Trophoblast cell (in vitro differentiated cells and primary cell): ENCODE measurements at regions not wholly inside any gene's neighbourhood (a gene's known extent, or its start where the extent isn't known, plus 50 kb on each side); places are given as distances from the start of the nearest gene placed in this dataset.

ENCODE experiments used
- DNase-seq, 2 donors: peaks; one replicate each; pipeline ENCODE4 v3.0.0-alpha.2; 2016
- H2AFZ ChIP-seq: 2 replicates; pipeline ENCODE4 v1.6.1; 2013; ENCODE audit warnings: low read length, moderate library complexity, mild to moderate bottlenecking; ENCODE audit not compliant: insufficient read depth, poor library complexity
- H2AK5ac ChIP-seq: 2 replicates; pipeline ENCODE4 v1.6.1; 2013; ENCODE audit warnings: mild to moderate bottlenecking, low read length
- H2BK120ac ChIP-seq: 2 replicates; pipeline ENCODE4 v1.6.1; 2013; ENCODE audit warnings: low read length, mild to moderate bottlenecking, moderate library complexity; ENCODE audit not compliant: insufficient read depth, poor library complexity
- H2BK12ac ChIP-seq: 2 replicates; pipeline ENCODE4 v1.6.1; 2013; ENCODE audit warnings: mild to moderate bottlenecking, low read length, moderate library complexity
- H2BK5ac ChIP-seq: 2 replicates; pipeline ENCODE4 v1.6.1; 2013; ENCODE audit warnings: low read length, low read depth, moderate library complexity, mild to moderate bottlenecking; ENCODE audit not compliant: poor library complexity
- H3K14ac ChIP-seq: 2 replicates; pipeline ENCODE4 v1.6.1; 2013; ENCODE audit warnings: mild to moderate bottlenecking, low read length
- H3K18ac ChIP-seq: 2 replicates; pipeline ENCODE4 v1.6.1; 2013; ENCODE audit warnings: mild to moderate bottlenecking, low read length
- H3K23ac ChIP-seq: 2 replicates; pipeline ENCODE4 v1.6.1; 2013; ENCODE audit warnings: low read length
- H3K27ac ChIP-seq: 2 replicates; pipeline ENCODE4 v1.5.1; 2013; ENCODE audit warnings: low read depth, mild to moderate bottlenecking, inconsistent platforms, low read length, moderate library complexity
- H3K27me3 ChIP-seq: 2 replicates; pipeline ENCODE4 v1.6.1; 2013; ENCODE audit warnings: inconsistent platforms, mild to moderate bottlenecking, low read length, moderate library complexity; ENCODE audit not compliant: insufficient read depth
- H3K36me3 ChIP-seq, 2 experiments: 1 replicate in 1 of 2; 2 replicates in 1 of 2; pipeline ENCODE4 v1.6.1; 2013; ENCODE audit warnings: low read length in 2 of 2, mild to moderate bottlenecking in 2 of 2, moderate library complexity in 1 of 2; ENCODE audit not compliant: insufficient read depth in 2 of 2, control insufficient read depth in 1 of 2
- H3K4ac ChIP-seq: 2 replicates; pipeline ENCODE4 v1.6.1; 2013; ENCODE audit warnings: low read depth, mild to moderate bottlenecking, low read length, moderate library complexity
- H3K4me1 ChIP-seq, 2 experiments: 1 replicate in 1 of 2; 2 replicates in 1 of 2; pipeline ENCODE4 v1.6.1; 2013; ENCODE audit warnings: low read length in 2 of 2, mild to moderate bottlenecking in 2 of 2, moderate library complexity in 1 of 2; ENCODE audit not compliant: insufficient read depth in 2 of 2, control insufficient read depth in 1 of 2
- H3K4me2 ChIP-seq: 2 replicates; pipeline ENCODE4 v1.6.1; 2013; ENCODE audit warnings: inconsistent platforms, mild to moderate bottlenecking, low read length, moderate library complexity
- H3K4me3 ChIP-seq: 2 replicates; pipeline ENCODE4 v1.5.1; 2013; ENCODE audit warnings: mild to moderate bottlenecking, low read depth, low read length, inconsistent platforms
- H3K79me1 ChIP-seq: one replicate; pipeline ENCODE4 v1.6.1; 2013; ENCODE audit warnings: low read length
- H3K79me2 ChIP-seq: 2 replicates; pipeline ENCODE4 v1.6.1; 2013; ENCODE audit warnings: low read length, mild to moderate bottlenecking; ENCODE audit not compliant: control insufficient read depth, insufficient read depth, poor library complexity
- H3K9ac ChIP-seq: 2 replicates; pipeline ENCODE4 v1.6.1; 2013; ENCODE audit warnings: mild to moderate bottlenecking, low read length
- H3K9me3 ChIP-seq: 2 replicates; pipeline ENCODE4 v1.6.1; 2013; ENCODE audit warnings: low read depth, mild to moderate bottlenecking, control low read depth, inconsistent platforms, low read length; ENCODE audit not compliant: insufficient read depth
- H4K12ac ChIP-seq: 2 replicates; pipeline ENCODE4 v1.6.1; 2013; ENCODE audit warnings: low read depth, mild to moderate bottlenecking, low read length, moderate library complexity
- H4K8ac ChIP-seq: 2 replicates; pipeline ENCODE4 v1.6.1; 2013; ENCODE audit warnings: low read depth, mild to moderate bottlenecking, low read length, moderate library complexity
- H4K91ac ChIP-seq: one replicate; pipeline ENCODE4 v1.6.1; 2013; ENCODE audit warnings: low read depth, mild to moderate bottlenecking, low read length, moderate library complexity
- WGBS: extraction: QIAGEN DNeasy Blood & Tissue Kit; methylation state at CpG from one replicate; pipeline ENCODE4 v1.1.7; 2013; ENCODE audit warnings: missing lambda C conversion rate; ENCODE audit not compliant: insufficient read length, insufficient coverage; ENCODE audit errors: extremely low coverage; 5-methylcytosine and 5-hydroxymethylcytosine counted together

- no peak overlapping the region for H2AK5ac ChIP-seq
- no peak overlapping the region for H3K4me2 ChIP-seq
- H2BK120ac ChIP-seq: no peak overlapping the region
- H3K27ac ChIP-seq: no peak overlapping the region
- H4K12ac ChIP-seq: no peak overlapping the region
- no peaks in the 10 kb centered on the region for H3K4me1 ChIP-seq
- no CpG with 5 or more reads among the region's 2 CpGs for WGBS
- H4K8ac ChIP-seq: no peak overlapping the region
- H2BK5ac ChIP-seq: no peak overlapping the region
- H2BK12ac ChIP-seq: no peak overlapping the region
- no peak overlapping the region for H3K14ac ChIP-seq
- DNase-seq: no peak
- H3K4ac ChIP-seq: no peak overlapping the region
- H3K79me1 ChIP-seq: no peaks in the 10 kb centered on the region
- no peaks in the 10 kb centered on the region for H3K9me3 ChIP-seq
- no peaks in the 10 kb centered on the region for H3K27me3 ChIP-seq
- no peak overlapping the region for H4K91ac ChIP-seq
- no peaks in the 10 kb centered on the region for H3K79me2 ChIP-seq
- no peak overlapping the region for H3K9ac ChIP-seq
- no peak overlapping the region for H3K18ac ChIP-seq
- H3K23ac ChIP-seq: no peak overlapping the region
- H3K4me3 ChIP-seq: no peak overlapping the region
- no peak overlapping the region for H2AFZ ChIP-seq
- no peaks in the 10 kb centered on the region for H3K36me3 ChIP-seq
Measured at GRCh38 chr11:90732486-90732885, 509.6 kb upstream of the CHORDC1 start.

GRCh38 chr11:90723475-90723874 lies 500.6 kb upstream of the CHORDC1 start:
- H4K91ac ChIP-seq: no peak overlapping the region
- H3K23ac ChIP-seq: no peak overlapping the region
- H3K9me3 ChIP-seq: no peaks in the 10 kb centered on the region
- H3K4me3 ChIP-seq: no peak overlapping the region
- no peak overlapping the region for H3K27ac ChIP-seq
- H3K79me1 ChIP-seq: no peaks in the 10 kb centered on the region
- H3K9ac ChIP-seq: no peak overlapping the region
- no peak overlapping the region for H3K4ac ChIP-seq
- no peaks in the 10 kb centered on the region for H3K79me2 ChIP-seq
- no peak overlapping the region for H2BK5ac ChIP-seq
- no peak overlapping the region for H2BK12ac ChIP-seq
- H3K4me1 ChIP-seq: no peaks in the 10 kb centered on the region
- no peak overlapping the region for H2AK5ac ChIP-seq
- no CpG with 5 or more reads among the region's 3 CpGs for WGBS
- no peak overlapping the region for H3K18ac ChIP-seq
- no peak overlapping the region for H2BK120ac ChIP-seq
- no peak overlapping the region for H4K8ac ChIP-seq
- H3K14ac ChIP-seq: no peak overlapping the region
- no peak for DNase-seq
- no peaks in the 10 kb centered on the region for H3K36me3 ChIP-seq
- H3K4me2 ChIP-seq: no peak overlapping the region
- H4K12ac ChIP-seq: no peak overlapping the region
- no peak overlapping the region for H2AFZ ChIP-seq
- no peaks in the 10 kb centered on the region for H3K27me3 ChIP-seq

- Histone ChIP-seq H3K4me1 (no peaks in the 10 kb centered on the region), H3K36me3 (no peaks in the 10 kb centered on the region), H2BK5ac (no peak overlapping the region), H3K23ac (no peak overlapping the region), H3K14ac (no peak overlapping the region), H3K4me3 (no peak overlapping the region), H3K4me2 (no peak overlapping the region), H3K4ac (no peak overlapping the region), H2BK120ac (no peak overlapping the region), H3K27me3 (no peaks in the 10 kb centered on the region), H3K79me2 (no peaks in the 10 kb centered on the region), H4K91ac (no peak overlapping the region), H4K8ac (no peak overlapping the region), H3K79me1 (no peaks in the 10 kb centered on the region), H4K12ac (no peak overlapping the region), H3K18ac (no peak overlapping the region), H3K27ac (no peak overlapping the region), H3K9me3 (no peaks in the 10 kb centered on the region), H2AK5ac (no peak overlapping the region), H2AFZ (no peak overlapping the region), H2BK12ac (no peak overlapping the region), H3K9ac (no peak overlapping the region)
- peak in 1 of 2 donors; percentile 28 for DNase-seq
- no CpG with 5 or more reads among the region's 3 CpGs for WGBS
Measured at GRCh38 chr11:90722552-90723190, 499.8 kb upstream of the CHORDC1 start.

- Histone ChIP-seq H4K91ac (no peak overlapping the region), H2BK120ac (no peak overlapping the region), H3K36me3 (no peaks in the 10 kb centered on the region), H3K9ac (no peak overlapping the region), H3K4me2 (no peak overlapping the region), H3K27ac (no peak overlapping the region), H4K12ac (no peak overlapping the region), H2AK5ac (no peak overlapping the region), H2BK12ac (no peak overlapping the region), H2AFZ (no peak overlapping the region), H3K27me3 (no peaks in the 10 kb centered on the region), H3K23ac (no peak overlapping the region), H3K14ac (no peak overlapping the region), H3K4me3 (no peak overlapping the region), H3K9me3 (no peaks in the 10 kb centered on the region), H3K4me1 (no peaks in the 10 kb centered on the region), H4K8ac (no peak overlapping the region), H2BK5ac (no peak overlapping the region), H3K18ac (no peak overlapping the region), H3K4ac (no peak overlapping the region), H3K79me1 (no peaks in the 10 kb centered on the region), H3K79me2 (no peaks in the 10 kb centered on the region)
- no peak for DNase-seq
Measured at GRCh38 chr11:90717522-90717921, 494.7 kb upstream of the CHORDC1 start.
